Neural progenitor cell (in vitro differentiated cells): ENCODE measurements at regions not wholly inside any gene's neighbourhood (a gene's known extent, or its start where the extent isn't known, plus 50 kb on each side); places are given as distances from the start of the nearest gene placed in this dataset.

ENCODE experiments used
- DNase-seq: peaks from one replicate; pipeline ENCODE4 v3.0.0-alpha.2; 2016; ENCODE audit warnings: low spot score
- H2AFZ ChIP-seq: fragments of 200-600 bp; sonication (generic); replicated peaks from 2 replicates; pipeline ENCODE4 v1.6.1; 2016; ENCODE audit warnings: antibody characterized with exemption
- H3F3A ChIP-seq: fragments of 200-600 bp; sonication (generic); 2 replicates; pipeline ENCODE4 v1.6.1; 2016; ENCODE audit warnings: antibody characterized with exemption, low read depth
- H3K27ac ChIP-seq: fragments of 200-600 bp; sonication (generic); 2 replicates; pipeline ENCODE4 v1.5.1; 2016; ENCODE audit warnings: mild to moderate bottlenecking
- H3K27me3 ChIP-seq: fragments of 200-600 bp; sonication (generic); 2 replicates; pipeline ENCODE4 v1.6.1; 2016; ENCODE audit warnings: mild to moderate bottlenecking, moderate library complexity
- H3K36me3 ChIP-seq: fragments of 200-600 bp; sonication (generic); 2 replicates; pipeline ENCODE4 v1.5.1; 2016
- H3K4me1 ChIP-seq: fragments of 200-600 bp; sonication (generic); 2 replicates; pipeline ENCODE4 v1.6.1; 2016; ENCODE audit warnings: mixed run types
- H3K4me2 ChIP-seq: fragments of 200-600 bp; sonication (generic); 2 replicates; pipeline ENCODE4 v1.6.1; 2016
- H3K4me3 ChIP-seq: fragments of 200-600 bp; sonication (generic); 2 replicates; pipeline ENCODE4 v1.5.1; 2016
- H3K79me2 ChIP-seq: fragments of 200-600 bp; sonication (generic); 2 replicates; pipeline ENCODE4 v1.6.1; 2016; ENCODE audit warnings: low read depth
- H3K9ac ChIP-seq: fragments of 200-600 bp; sonication (generic); 2 replicates; pipeline ENCODE4 v1.6.1; 2016
- H3K9me3 ChIP-seq: fragments of 200-600 bp; sonication (generic); 2 replicates; pipeline ENCODE4 v1.5.1; 2016; ENCODE audit warnings: low read depth
- H4K20me1 ChIP-seq: fragments of 200-600 bp; sonication (generic); 2 replicates; pipeline ENCODE4 v1.6.1; 2016; ENCODE audit warnings: low read depth
- H3K27ac Mint-ChIP-seq: 3 replicates; pipeline ENCODE4 v1.8.0; 2021; ENCODE audit warnings: mixed read lengths
- H3K27me3 Mint-ChIP-seq: 2 replicates; pipeline ENCODE4 v1.8.0; 2022; ENCODE audit warnings: low read depth, mild to moderate bottlenecking, inconsistent platforms, moderate library complexity, mixed read lengths; ENCODE audit not compliant: insufficient read depth
- H3K36me3 Mint-ChIP-seq: 3 replicates; pipeline ENCODE4 v1.8.0; 2021; ENCODE audit warnings: mixed read lengths
- H3K4me1 Mint-ChIP-seq: 3 replicates; pipeline ENCODE4 v1.8.0; 2021; ENCODE audit warnings: mixed read lengths
- H3K4me3 Mint-ChIP-seq: 3 replicates; pipeline ENCODE4 v1.8.0; 2021; ENCODE audit warnings: mild to moderate bottlenecking, moderate library complexity, mixed read lengths
- H3K9me3 Mint-ChIP-seq: 3 replicates; pipeline ENCODE4 v1.8.0; 2020; ENCODE audit warnings: mixed read lengths
- EZH2 ChIP-seq: fragments of 200-600 bp; sonication (generic); IDR thresholded peaks from 2 replicates; pipeline ENCODE4 v1.6.1; 2017; ENCODE audit warnings: antibody characterized with exemption, mild to moderate bottlenecking, moderate library complexity
- EZH2phosphoT487 ChIP-seq: fragments of 200-600 bp; sonication (generic); IDR thresholded peaks from 2 replicates; pipeline ENCODE4 v1.6.1; 2017; ENCODE audit warnings: antibody characterized with exemption
- TF ChIP-seq, protein P1 (sequence below): fragments of 200-600 bp; sonication (generic); IDR thresholded peaks from 2 replicates; pipeline ENCODE4 v1.5.1; 2017; ENCODE audit warnings: antibody characterized with exemption, mild to moderate bottlenecking

GRCh38 chr1:218556016-218556415 is 210.9 kb downstream of the TGFB2 start:
- Histone ChIP-seq H3K4me2 (no peak overlapping the region), H3F3A (no peaks in the 10 kb centered on the region), H2AFZ (no peak overlapping the region), H3K9me3 (no peaks in the 10 kb centered on the region), H4K20me1 (no peaks in the 10 kb centered on the region), H3K79me2 (no peaks in the 10 kb centered on the region), H3K9ac (no peak overlapping the region), H3K36me3 (no peaks in the 10 kb centered on the region), H3K4me3 (no peak overlapping the region), H3K27ac (no peak overlapping the region), H3K27me3 (no peaks in the 10 kb centered on the region), H3K4me1 (no peaks in the 10 kb centered on the region)
- Mint-ChIP-seq H3K27ac (no peak overlapping the region), H3K36me3 (peaks cover 2% of the 10 kb centered on the region), H3K27me3 (no peaks in the 10 kb centered on the region), H3K4me1 (peaks cover 9% of the 10 kb centered on the region), H3K9me3 (peaks cover 3% of the 10 kb centered on the region), H3K4me3 (no peak overlapping the region)
- DNase-seq = no peak
- TF ChIP-seq, protein P1, sequence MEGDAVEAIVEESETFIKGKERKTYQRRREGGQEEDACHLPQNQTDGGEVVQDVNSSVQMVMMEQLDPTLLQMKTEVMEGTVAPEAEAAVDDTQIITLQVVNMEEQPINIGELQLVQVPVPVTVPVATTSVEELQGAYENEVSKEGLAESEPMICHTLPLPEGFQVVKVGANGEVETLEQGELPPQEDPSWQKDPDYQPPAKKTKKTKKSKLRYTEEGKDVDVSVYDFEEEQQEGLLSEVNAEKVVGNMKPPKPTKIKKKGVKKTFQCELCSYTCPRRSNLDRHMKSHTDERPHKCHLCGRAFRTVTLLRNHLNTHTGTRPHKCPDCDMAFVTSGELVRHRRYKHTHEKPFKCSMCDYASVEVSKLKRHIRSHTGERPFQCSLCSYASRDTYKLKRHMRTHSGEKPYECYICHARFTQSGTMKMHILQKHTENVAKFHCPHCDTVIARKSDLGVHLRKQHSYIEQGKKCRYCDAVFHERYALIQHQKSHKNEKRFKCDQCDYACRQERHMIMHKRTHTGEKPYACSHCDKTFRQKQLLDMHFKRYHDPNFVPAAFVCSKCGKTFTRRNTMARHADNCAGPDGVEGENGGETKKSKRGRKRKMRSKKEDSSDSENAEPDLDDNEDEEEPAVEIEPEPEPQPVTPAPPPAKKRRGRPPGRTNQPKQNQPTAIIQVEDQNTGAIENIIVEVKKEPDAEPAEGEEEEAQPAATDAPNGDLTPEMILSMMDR = no peak
- TF ChIP-seq EZH2phosphoT487 = no peak
- no peak for TF ChIP-seq EZH2

GRCh38 chr1:218557731-218558130 is 212.6 kb downstream of the TGFB2 start:
- Histone ChIP-seq H3K4me3 (no peak overlapping the region), H3K4me1 (no peaks in the 10 kb centered on the region)
- H3K27ac Mint-ChIP-seq = peak overlapping the region; percentile 59

DNA sequence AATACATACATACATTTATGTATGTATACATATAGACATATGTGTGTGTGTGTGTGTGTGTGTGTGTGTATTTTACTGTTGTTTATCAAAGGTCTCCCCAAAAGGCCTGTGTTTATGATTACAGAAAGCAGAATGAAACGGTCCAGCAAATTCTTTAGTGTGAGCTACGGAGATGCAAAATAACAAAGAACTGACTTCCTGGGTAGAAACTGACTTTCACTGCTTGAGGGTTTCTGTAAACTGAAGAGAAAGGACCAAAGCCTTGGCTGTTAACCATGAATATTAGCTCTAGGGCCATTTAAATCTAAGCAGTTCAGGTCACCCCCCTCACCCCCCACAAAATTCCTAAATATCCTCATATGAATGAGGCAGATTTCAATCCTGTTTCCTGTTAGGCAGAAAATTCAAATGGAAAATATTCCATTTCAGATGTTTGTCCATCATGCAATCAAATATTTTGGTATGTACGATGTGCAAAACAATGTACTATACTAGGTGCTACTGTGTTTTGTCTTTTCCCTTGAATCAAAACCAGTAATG is 213.2 kb downstream of the TGFB2 start:
- Histone ChIP-seq H3K9me3 (no peaks in the 10 kb centered on the region), H3K4me3 (no peak overlapping the region), H3K36me3 (no peaks in the 10 kb centered on the region), H3K27me3 (no peaks in the 10 kb centered on the region), H3K27ac (no peak overlapping the region), H3K79me2 (no peaks in the 10 kb centered on the region), H2AFZ (no peak overlapping the region), H4K20me1 (no peaks in the 10 kb centered on the region), H3F3A (no peaks in the 10 kb centered on the region), H3K9ac (no peak overlapping the region), H3K4me2 (no peak overlapping the region), H3K4me1 (no peaks in the 10 kb centered on the region)
- no peaks in the 10 kb centered on the region for H3K27me3 Mint-ChIP-seq
- H3K4me1 Mint-ChIP-seq = peaks cover 9% of the 10 kb centered on the region
- H3K4me3 Mint-ChIP-seq = no peak overlapping the region
- peaks cover 3% of the 10 kb centered on the region for H3K9me3 Mint-ChIP-seq
- TF ChIP-seq EZH2phosphoT487 = no peak
- TF ChIP-seq, protein P1 = no peak
- DNase-seq = no peak
- no peak overlapping the region for H3K27ac Mint-ChIP-seq
- peaks cover 2% of the 10 kb centered on the region for H3K36me3 Mint-ChIP-seq

More at GRCh38 chr1:218557731-218558130, 212.6 kb downstream of the TGFB2 start:
- Mint-ChIP-seq H3K4me3 (no peak overlapping the region), H3K4me1 (peaks cover 9% of the 10 kb centered on the region), H3K9me3 (peaks cover 3% of the 10 kb centered on the region), H3K27me3 (no peaks in the 10 kb centered on the region), H3K36me3 (peaks cover 2% of the 10 kb centered on the region)
- Histone ChIP-seq H3K27ac (no peak overlapping the region), H3K9me3 (no peaks in the 10 kb centered on the region), H3K4me2 (no peak overlapping the region), H3K79me2 (no peaks in the 10 kb centered on the region), H3K36me3 (no peaks in the 10 kb centered on the region), H4K20me1 (no peaks in the 10 kb centered on the region), H3K9ac (no peak overlapping the region), H3K27me3 (no peaks in the 10 kb centered on the region), H2AFZ (peak overlapping the region; percentile 54), H3F3A (no peaks in the 10 kb centered on the region)
- TF ChIP-seq EZH2 = no peak
- TF ChIP-seq EZH2phosphoT487 = no peak
- TF ChIP-seq, protein P1 = no peak
- DNase-seq = no peak
